Esophagus squamous epithelium (tissue), 4 donors: ENCODE measurements at regions not wholly inside any gene's neighbourhood (a gene's known extent, or its start where the extent isn't known, plus 50 kb on each side); places are given as distances from the start of the nearest gene placed in this dataset.

Experiments
- POLR2A ChIP-seq, 4 donors: fragments of 450-650 bp; IDR thresholded peaks; one replicate each; pipeline ENCODE4 v1.6.1; 2017; ENCODE audit warnings: antibody characterized with exemption in 4 of 4, mild to moderate bottlenecking in 4 of 4, moderate library complexity in 3 of 4
- TF ChIP-seq, protein P1 (sequence below), 6 experiments: fragments of 450-650 bp in 4 of 6; fragments of 200-600 bp in 2 of 6; sonication (generic) in 2 of 6; IDR thresholded peaks; one replicate each; pipeline ENCODE4 v1.5.1; 2016 to 2019; ENCODE audit warnings: antibody characterized with exemption in 6 of 6, mild to moderate bottlenecking in 4 of 6, moderate library complexity in 4 of 6

DNA sequence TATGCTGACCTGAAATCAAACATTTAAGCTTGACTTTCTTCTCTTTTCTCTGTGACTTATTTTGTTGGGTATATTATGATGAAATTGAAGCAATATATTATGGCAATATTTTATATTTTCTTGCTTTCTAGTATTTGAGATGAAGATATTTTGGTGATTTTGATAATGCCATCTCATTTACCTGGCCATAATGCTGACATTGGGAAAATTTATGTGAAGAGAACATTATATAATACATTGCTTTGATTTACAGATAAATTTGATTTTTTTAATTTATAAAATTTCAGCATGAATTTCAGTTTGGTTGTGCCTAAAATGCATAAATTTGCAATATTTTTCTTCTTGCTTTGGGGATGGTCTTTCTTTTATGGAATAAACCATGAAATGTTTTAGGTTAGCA lies 1413.7 kb upstream of the TMEFF2 start:
- TF ChIP-seq, protein P1, sequence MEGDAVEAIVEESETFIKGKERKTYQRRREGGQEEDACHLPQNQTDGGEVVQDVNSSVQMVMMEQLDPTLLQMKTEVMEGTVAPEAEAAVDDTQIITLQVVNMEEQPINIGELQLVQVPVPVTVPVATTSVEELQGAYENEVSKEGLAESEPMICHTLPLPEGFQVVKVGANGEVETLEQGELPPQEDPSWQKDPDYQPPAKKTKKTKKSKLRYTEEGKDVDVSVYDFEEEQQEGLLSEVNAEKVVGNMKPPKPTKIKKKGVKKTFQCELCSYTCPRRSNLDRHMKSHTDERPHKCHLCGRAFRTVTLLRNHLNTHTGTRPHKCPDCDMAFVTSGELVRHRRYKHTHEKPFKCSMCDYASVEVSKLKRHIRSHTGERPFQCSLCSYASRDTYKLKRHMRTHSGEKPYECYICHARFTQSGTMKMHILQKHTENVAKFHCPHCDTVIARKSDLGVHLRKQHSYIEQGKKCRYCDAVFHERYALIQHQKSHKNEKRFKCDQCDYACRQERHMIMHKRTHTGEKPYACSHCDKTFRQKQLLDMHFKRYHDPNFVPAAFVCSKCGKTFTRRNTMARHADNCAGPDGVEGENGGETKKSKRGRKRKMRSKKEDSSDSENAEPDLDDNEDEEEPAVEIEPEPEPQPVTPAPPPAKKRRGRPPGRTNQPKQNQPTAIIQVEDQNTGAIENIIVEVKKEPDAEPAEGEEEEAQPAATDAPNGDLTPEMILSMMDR (IDR thresholded peaks at IDR 0.05), result no peak
- TF ChIP-seq POLR2A (IDR thresholded peaks at IDR 0.05), result no peak
